ENCODE measurements at regions not wholly inside any gene's neighbourhood (a gene's known extent, or its start where the extent isn't known, plus 50 kb on each side); places are given as distances from the start of the nearest gene placed in this dataset.

- TF ChIP-seq CEBPB (IDR thresholded peaks at IDR 0.05) = no peak
Measured at GRCh38 chr19:28330831-28331230, 882.1 kb downstream of the UQCRFS1 start.

- TF ChIP-seq FOXM1 (IDR thresholded peaks at IDR 0.05; ENCODE audit: borderline replicate concordance, low read depth) (no peak), REST (IDR thresholded peaks at IDR 0.05; ENCODE audit: low read depth) (no peak), TAF1 (IDR thresholded peaks at IDR 0.05; ENCODE audit: low read depth) (no peak), NFIC (IDR thresholded peaks at IDR 0.05) (no peak), CREB1 (IDR thresholded peaks at IDR 0.05; ENCODE audit: low read depth) (no peak), EP300 (IDR thresholded peaks at IDR 0.05; ENCODE audit: borderline replicate concordance) (no peak), TCF12 (IDR thresholded peaks at IDR 0.05; ENCODE audit: low read depth) (no peak)
Measured at GRCh38 chr19:28329429-28329828, 883.5 kb downstream of the UQCRFS1 start.

- TF ChIP-seq CREB1 (IDR thresholded peaks at IDR 0.05; ENCODE audit: low read depth) = no peak
- TF ChIP-seq TCF12 (IDR thresholded peaks at IDR 0.05; ENCODE audit: low read depth) = no peak
- TF ChIP-seq ZBTB7A (IDR thresholded peaks at IDR 0.05; ENCODE audit: low read depth) = no peak
- TF ChIP-seq REST (IDR thresholded peaks at IDR 0.05; ENCODE audit: low read depth) = no peak
- TF ChIP-seq EP300 (IDR thresholded peaks at IDR 0.05; ENCODE audit: borderline replicate concordance) = no peak
- no peak for TF ChIP-seq NFIC (IDR thresholded peaks at IDR 0.05)
- no peak for TF ChIP-seq CEBPB (IDR thresholded peaks at IDR 0.05)
- no peak for TF ChIP-seq FOXM1 (IDR thresholded peaks at IDR 0.05; ENCODE audit: borderline replicate concordance, low read depth)
- no peak for TF ChIP-seq USF1 (IDR thresholded peaks at IDR 0.05)
- no peak for TF ChIP-seq EGR1 (IDR thresholded peaks at IDR 0.05)
Measured at GRCh38 chr19:28327905-28328304, 885.0 kb downstream of the UQCRFS1 start.

GRCh38 chr19:28326746-28327145, 886.2 kb downstream of the UQCRFS1 start:
- TF ChIP-seq TCF12 (IDR thresholded peaks at IDR 0.05; ENCODE audit: low read depth) (no peak), ZBTB7A (IDR thresholded peaks at IDR 0.05; ENCODE audit: low read depth) (no peak), YY1 (IDR thresholded peaks at IDR 0.05; ENCODE audit: low read depth) (no peak), TEAD4 (IDR thresholded peaks at IDR 0.05) (no peak), MAX (IDR thresholded peaks at IDR 0.05) (no peak), NFIC (IDR thresholded peaks at IDR 0.05) (no peak), FOXM1 (IDR thresholded peaks at IDR 0.05; ENCODE audit: borderline replicate concordance, low read depth) (no peak)

GRCh38 chr19:28324275-28325060, 888.5 kb downstream of the UQCRFS1 start:
- TF ChIP-seq USF1 (IDR thresholded peaks at IDR 0.05) (no peak), YY1 (IDR thresholded peaks at IDR 0.05; ENCODE audit: low read depth) (no peak), EP300 (IDR thresholded peaks at IDR 0.05; ENCODE audit: borderline replicate concordance) (no peak), MAX (IDR thresholded peaks at IDR 0.05) (no peak), REST (IDR thresholded peaks at IDR 0.05; ENCODE audit: low read depth) (no peak), FOXM1 (IDR thresholded peaks at IDR 0.05; ENCODE audit: borderline replicate concordance, low read depth) (no peak), ZBTB7A (IDR thresholded peaks at IDR 0.05; ENCODE audit: low read depth) (no peak), TEAD4 (IDR thresholded peaks at IDR 0.05) (0 out of 2 replicates have a peak, but pooled peaks have one; percentile 10), CEBPB (IDR thresholded peaks at IDR 0.05) (no peak), EGR1 (IDR thresholded peaks at IDR 0.05) (no peak), TCF12 (IDR thresholded peaks at IDR 0.05; ENCODE audit: low read depth) (no peak), TAF1 (IDR thresholded peaks at IDR 0.05; ENCODE audit: low read depth) (no peak), CREB1 (IDR thresholded peaks at IDR 0.05; ENCODE audit: low read depth) (no peak), RAD21 (IDR thresholded peaks at IDR 0.05; ENCODE audit: low read depth) (peak; percentile 71), NFIC (IDR thresholded peaks at IDR 0.05) (no peak)

All from Ishikawa (cell line).